ENCODE measurements at regions not wholly inside any gene's neighbourhood (a gene's known extent, or its start where the extent isn't known, plus 50 kb on each side); places are given as distances from the start of the nearest gene placed in this dataset.

DNA sequence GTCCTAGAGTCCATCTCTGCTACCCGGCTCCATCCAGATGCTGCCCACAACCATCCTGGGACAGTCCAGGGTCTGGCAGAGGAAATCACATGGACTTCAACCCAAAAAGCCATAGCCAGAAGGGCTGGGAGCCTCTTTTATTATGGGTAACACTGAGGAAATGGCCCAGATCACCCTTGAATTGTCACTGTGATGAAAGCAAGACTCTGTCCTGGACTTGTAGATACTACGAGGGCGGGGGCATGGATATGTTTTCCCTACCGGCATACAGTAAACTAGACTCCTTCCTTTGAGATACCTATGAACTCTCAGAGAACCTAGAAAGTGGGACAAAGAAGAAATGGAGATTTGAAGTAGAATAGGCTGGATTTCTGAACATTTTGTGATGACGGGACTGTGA is 110.3 kb downstream of the LACC1 start:
- no peak overlapping the region for H3K9ac ChIP-seq (ENCODE audit: low read depth, low read length, poor library complexity, severe bottlenecking)
- H3K4me1 ChIP-seq (ENCODE audit: insufficient read depth, low read length, poor library complexity, severe bottlenecking) = no peaks in the 10 kb centered on the region
- no peak overlapping the region for H2AFZ ChIP-seq (ENCODE audit: low read length)
- TF ChIP-seq CTCF (conservative IDR thresholded peaks at IDR 0.05; ENCODE audit: low read length) (no peak), EZH2phosphoT487 (IDR thresholded peaks at IDR 0.05; ENCODE audit: borderline replicate concordance) (no peak)
- H3K79me2 ChIP-seq (ENCODE audit: insufficient read depth, low read length) = no peaks in the 10 kb centered on the region
- no peak overlapping the region for H3K4me2 ChIP-seq (ENCODE audit: low read depth, low read length, poor library complexity, severe bottlenecking)
- H3K36me3 ChIP-seq (ENCODE audit: insufficient read depth, low read length) = no peaks in the 10 kb centered on the region
- H4K20me1 ChIP-seq (ENCODE audit: insufficient read depth, low read length, poor library complexity, severe bottlenecking) = no peaks in the 10 kb centered on the region
- no peak overlapping the region for H3K4me3 ChIP-seq (ENCODE audit: low read length, poor library complexity, severe bottlenecking)
- H3F3A ChIP-seq (ENCODE audit: low read depth) = no peaks in the 10 kb centered on the region
- no peaks in the 10 kb centered on the region for H3K9me2 ChIP-seq (replicated peaks; ENCODE audit: low read depth, low read length)
- H3K9me3 ChIP-seq (ENCODE audit: insufficient read depth, low read depth, low read length) = 0 out of 2 replicates have a peak, but pooled peaks cover 4% of the 10 kb centered on the region
- H3K27me3 ChIP-seq (ENCODE audit: insufficient read depth, low read length, poor library complexity, severe bottlenecking) = no peaks in the 10 kb centered on the region

DNA sequence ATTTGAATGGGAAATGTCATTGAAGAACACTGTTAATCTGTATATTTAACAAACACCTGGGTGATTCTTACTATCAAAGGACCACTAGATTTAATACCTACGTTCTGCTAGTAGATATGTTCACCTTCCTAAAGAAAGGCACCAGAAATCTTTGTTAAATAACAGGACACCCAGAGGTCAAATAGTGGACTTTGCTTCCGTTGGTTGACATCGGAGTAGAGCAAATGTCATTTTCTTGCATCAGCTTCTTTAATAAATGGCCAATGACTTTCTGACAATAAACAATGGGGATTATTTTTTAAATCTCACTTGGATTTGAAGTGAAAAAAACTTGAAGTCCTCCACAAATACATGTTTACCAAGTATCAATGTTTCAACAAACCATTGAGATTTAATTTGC is 111.1 kb downstream of the LACC1 start:
- H3K4me1 ChIP-seq (ENCODE audit: insufficient read depth, low read length, poor library complexity, severe bottlenecking) = no peaks in the 10 kb centered on the region
- 0 out of 2 replicates have a peak, but pooled peaks cover 4% of the 10 kb centered on the region for H3K9me3 ChIP-seq (ENCODE audit: insufficient read depth, low read depth, low read length)
- no peaks in the 10 kb centered on the region for H3F3A ChIP-seq (ENCODE audit: low read depth)
- no peak overlapping the region for H3K9ac ChIP-seq (ENCODE audit: low read depth, low read length, poor library complexity, severe bottlenecking)
- H3K4me3 ChIP-seq (ENCODE audit: low read length, poor library complexity, severe bottlenecking) = no peak overlapping the region
- H3K36me3 ChIP-seq (ENCODE audit: insufficient read depth, low read length) = no peaks in the 10 kb centered on the region
- no peaks in the 10 kb centered on the region for H3K27me3 ChIP-seq (ENCODE audit: insufficient read depth, low read length, poor library complexity, severe bottlenecking)
- H3K4me2 ChIP-seq (ENCODE audit: low read depth, low read length, poor library complexity, severe bottlenecking) = no peak overlapping the region
- H2AFZ ChIP-seq (ENCODE audit: low read length) = no peak overlapping the region
- no peaks in the 10 kb centered on the region for H4K20me1 ChIP-seq (ENCODE audit: insufficient read depth, low read length, poor library complexity, severe bottlenecking)
- H3K9me2 ChIP-seq (replicated peaks; ENCODE audit: low read depth, low read length) = no peaks in the 10 kb centered on the region
- TF ChIP-seq CTCF (conservative IDR thresholded peaks at IDR 0.05; ENCODE audit: low read length) = no peak
- no peak for TF ChIP-seq EZH2phosphoT487 (IDR thresholded peaks at IDR 0.05; ENCODE audit: borderline replicate concordance)
- H3K79me2 ChIP-seq (ENCODE audit: insufficient read depth, low read length) = no peaks in the 10 kb centered on the region

DNA sequence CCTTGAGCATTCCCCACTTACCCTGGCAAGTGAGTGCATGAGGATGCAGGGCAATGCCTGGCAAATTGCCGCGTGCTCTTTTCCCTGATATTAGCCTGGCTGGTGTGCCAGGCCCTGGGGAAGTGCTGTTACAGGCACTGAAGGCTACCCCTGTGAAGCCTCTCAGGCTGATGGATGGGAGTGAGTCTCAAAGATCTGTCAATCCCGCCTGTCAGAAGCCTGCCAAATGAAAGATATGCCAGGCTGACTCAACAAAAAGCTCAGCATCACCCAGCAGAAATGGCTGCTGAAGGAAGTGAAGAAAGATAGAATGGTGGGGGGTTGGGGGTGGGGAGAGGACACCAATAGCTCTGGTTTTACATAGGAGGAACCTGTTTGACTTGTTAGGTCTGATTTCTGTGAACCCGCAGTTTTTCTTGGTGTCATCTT is 112.1 kb downstream of the LACC1 start:
- H3K4me1 ChIP-seq (ENCODE audit: insufficient read depth, low read length, poor library complexity, severe bottlenecking) = no peaks in the 10 kb centered on the region
- H3K4me3 ChIP-seq (ENCODE audit: low read length, poor library complexity, severe bottlenecking) = no peak overlapping the region
- H3K9me2 ChIP-seq (replicated peaks; ENCODE audit: low read depth, low read length) = no peaks in the 10 kb centered on the region
- H3K36me3 ChIP-seq (ENCODE audit: insufficient read depth, low read length) = no peaks in the 10 kb centered on the region
- TF ChIP-seq EZH2phosphoT487 (IDR thresholded peaks at IDR 0.05; ENCODE audit: borderline replicate concordance) (no peak), CTCF (conservative IDR thresholded peaks at IDR 0.05; ENCODE audit: low read length) (no peak)
- no peak overlapping the region for H3K9ac ChIP-seq (ENCODE audit: low read depth, low read length, poor library complexity, severe bottlenecking)
- no peak overlapping the region for H2AFZ ChIP-seq (ENCODE audit: low read length)
- H3K4me2 ChIP-seq (ENCODE audit: low read depth, low read length, poor library complexity, severe bottlenecking) = no peak overlapping the region
- H3K79me2 ChIP-seq (ENCODE audit: insufficient read depth, low read length) = no peaks in the 10 kb centered on the region
- 0 out of 2 replicates have a peak, but pooled peaks cover 4% of the 10 kb centered on the region for H3K9me3 ChIP-seq (ENCODE audit: insufficient read depth, low read depth, low read length)
- no peaks in the 10 kb centered on the region for H3F3A ChIP-seq (ENCODE audit: low read depth)
- no peaks in the 10 kb centered on the region for H3K27me3 ChIP-seq (ENCODE audit: insufficient read depth, low read length, poor library complexity, severe bottlenecking)
- H4K20me1 ChIP-seq (ENCODE audit: insufficient read depth, low read length, poor library complexity, severe bottlenecking) = no peaks in the 10 kb centered on the region
